Posterior vena cava (tissue), 2 donors: ENCODE measurements at regions not wholly inside any gene's neighbourhood (a gene's known extent, or its start where the extent isn't known, plus 50 kb on each side); places are given as distances from the start of the nearest gene placed in this dataset.
"Not testable (repeated sequence)": the region's sequence is repeated elsewhere in the genome, so short reads cannot be mapped to it uniquely, and the experiment has no call there.

ENCODE experiments used
- DNase-seq: peaks from one replicate; pipeline ENCODE4 v3.0.0-alpha.2; 2020; ENCODE audit warnings: low spot score
- intact Hi-C, 2 donors: fragments of 100-400 bp; cut with DNase I; formaldehyde crosslinking; loops; one replicate each; pipeline versions ENCODE4 v1.14.1 to v1.14.2; 2022 to 2023
- donor health status: DM: yes; HTN: yes; CAD: no.
- donor health status: DM: yes; HTN: yes; CAD: no.

DNA sequence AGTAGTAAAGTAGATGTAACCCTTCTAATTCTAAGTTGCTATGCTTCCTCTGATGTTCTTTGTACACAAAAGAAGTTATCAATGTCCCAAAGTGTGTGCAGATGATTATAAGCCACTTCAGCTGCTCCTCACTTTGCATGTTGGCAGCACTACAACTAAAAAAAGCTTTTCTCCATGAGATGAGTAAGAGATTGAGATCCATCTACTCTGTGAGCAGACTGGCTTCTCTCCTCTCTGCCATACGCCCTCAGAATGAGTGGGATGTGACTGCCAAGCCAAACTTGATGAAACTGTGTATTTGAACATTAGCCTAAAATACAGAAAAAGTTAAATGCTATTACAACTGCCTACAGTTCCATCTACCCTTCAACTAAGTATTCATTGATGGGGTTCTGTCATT, 102.9 kb upstream of the ETV1 start:
- intact Hi-C loops, result loop anchor here in 1 of 2 donors (2.0 kb wide), 1 partner anchor 68 kb away; no protein-coding TSS in a partner anchor
- no peak for DNase-seq

DNA sequence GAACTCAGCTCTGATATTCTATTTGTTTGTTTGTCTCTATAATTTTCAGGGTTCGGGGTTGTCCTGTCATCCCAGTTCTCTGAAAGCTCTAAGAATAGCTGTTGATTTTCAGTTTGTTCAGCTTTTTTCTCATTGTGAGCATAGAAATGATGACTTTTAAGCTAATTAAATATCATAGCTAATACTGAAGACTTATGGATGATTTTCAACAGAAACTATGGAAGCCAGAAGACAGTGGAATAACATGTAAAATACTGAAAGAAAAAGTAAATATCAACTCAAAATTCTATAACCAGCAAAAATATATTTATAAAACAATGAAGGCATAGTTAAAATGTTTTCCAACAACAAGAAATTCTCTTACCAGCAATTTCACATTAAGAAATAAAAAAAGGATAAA, 96.4 kb upstream of the ETV1 start:
- DNase-seq, result no peak
- intact Hi-C loops, result no loop called here

GRCh38 chr7:14083761-14084160, 94.3 kb upstream of the ETV1 start:
- DNase-seq, result no peak
- intact Hi-C loops, result no loop called here

DNA sequence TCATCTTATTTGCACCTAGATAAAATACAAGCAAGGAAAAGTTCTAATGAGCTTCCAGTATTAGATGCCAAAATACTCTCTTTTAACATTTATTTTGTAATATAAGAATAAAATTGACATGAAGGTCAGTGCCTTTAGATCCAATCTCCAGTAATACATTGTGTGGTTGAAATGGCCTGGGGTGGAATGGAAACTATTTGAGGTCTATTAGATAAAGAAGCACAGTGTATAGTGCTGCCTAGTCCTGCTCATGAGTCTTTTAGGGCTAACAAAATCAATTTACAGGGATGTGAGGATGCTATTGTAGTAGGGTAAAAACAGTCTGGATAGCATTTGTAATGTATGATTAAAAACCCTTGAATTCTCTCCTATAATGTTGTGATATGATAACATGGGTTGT, 84.5 kb upstream of the ETV1 start:
- no peak for DNase-seq
- intact Hi-C loops, result no loop called here

- intact Hi-C loops, result no loop called here
- DNase-seq, result no peak
Measured at GRCh38 chr7:14073543-14073942, 84.1 kb upstream of the ETV1 start.

GRCh38 chr7:14071045-14071444, 81.6 kb upstream of the ETV1 start:
- no peak for DNase-seq
- intact Hi-C loops, result no loop called here

DNA sequence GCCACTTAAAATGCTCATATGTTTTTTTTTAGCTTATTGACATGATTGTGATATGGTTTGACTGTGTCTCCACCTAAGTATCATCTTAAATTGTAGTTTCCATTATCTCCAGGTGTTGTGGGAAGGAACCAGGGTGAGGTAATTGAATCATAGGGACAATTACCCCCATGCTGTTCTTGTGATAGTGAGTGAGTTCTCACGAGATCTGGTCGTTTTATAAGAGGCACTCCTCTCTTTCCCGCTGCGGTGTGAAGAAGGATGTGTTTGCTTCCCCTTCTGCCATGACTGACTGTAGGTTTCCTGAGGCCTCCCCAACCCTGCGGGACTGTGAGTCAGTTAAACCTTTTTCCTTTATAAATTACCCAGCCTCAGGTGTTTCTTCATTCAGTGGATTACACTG, 80.5 kb upstream of the ETV1 start:
- no peak for DNase-seq
- intact Hi-C loops, result no loop called here

DNA sequence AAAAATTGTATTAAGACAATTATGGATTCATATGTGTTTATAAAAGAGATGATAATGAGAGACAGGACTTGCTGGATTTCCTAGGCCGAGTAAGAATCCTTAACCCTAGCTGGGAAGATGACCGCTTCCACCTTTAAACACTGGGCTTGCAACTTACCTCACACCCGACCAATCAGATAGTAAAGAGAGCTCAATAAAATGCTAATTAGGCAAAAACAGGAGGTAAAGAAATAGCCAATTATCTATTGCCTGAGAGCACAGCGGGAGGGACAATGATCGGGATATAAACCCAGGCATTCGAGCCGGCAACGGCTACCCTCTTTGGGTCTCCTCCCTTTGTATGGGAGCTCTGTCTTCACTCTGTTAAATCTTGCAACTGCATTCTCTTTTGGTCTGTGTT, 77.3 kb upstream of the ETV1 start:
- not testable (repeated sequence) for DNase-seq

DNA sequence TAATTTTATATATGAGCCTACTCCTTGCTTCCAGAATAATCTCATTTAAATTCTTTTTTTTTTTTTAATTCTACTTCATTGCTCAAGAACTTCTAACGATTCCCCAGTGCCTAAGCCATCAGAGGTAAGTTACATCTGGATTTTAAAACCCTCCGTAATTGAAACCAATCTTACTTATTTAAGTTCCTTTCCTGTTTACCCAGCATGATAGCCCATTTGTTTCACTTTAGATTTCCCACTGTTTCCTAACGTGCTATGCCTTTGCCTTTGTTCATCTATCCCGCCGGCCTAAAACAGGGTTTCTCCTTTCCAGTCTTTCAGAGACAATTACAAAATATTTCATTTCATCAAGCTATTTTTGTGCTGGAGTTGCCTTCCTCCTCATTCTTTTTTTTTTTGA, 75.8 kb upstream of the ETV1 start:
- no peak for DNase-seq
- intact Hi-C loops, result no loop called here

More for the DNA sequence above, 77.3 kb upstream of the ETV1 start:
- intact Hi-C loops, result loop anchor here in 1 of 2 donors (1.0 kb wide), 1 partner anchor 36 kb away; no protein-coding TSS in a partner anchor

GRCh38 chr7:14055813-14056212, 66.3 kb upstream of the ETV1 start:
- DNase-seq, result no peak
- intact Hi-C loops, result no loop called here

DNA sequence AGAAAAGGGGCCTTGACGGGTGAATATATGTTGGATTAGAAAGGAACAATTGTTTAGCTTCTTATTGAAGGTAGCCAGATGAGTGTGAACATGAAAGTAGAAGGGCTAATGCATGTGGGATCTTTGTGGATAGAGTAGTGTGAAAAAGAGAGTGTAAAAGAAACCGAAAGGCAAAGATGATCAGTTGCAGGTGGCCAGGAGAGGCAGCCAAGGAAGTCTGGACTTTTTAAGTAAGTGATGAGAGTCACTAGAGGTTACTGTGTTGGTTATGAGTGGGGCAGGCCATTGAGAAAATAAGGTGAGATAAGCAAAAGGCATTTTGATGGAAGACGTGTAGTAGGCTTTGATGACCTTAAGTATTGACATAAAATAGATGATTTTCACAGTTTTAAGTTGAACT, 64.7 kb upstream of the ETV1 start:
- intact Hi-C loops, result no loop called here
- DNase-seq, result no peak

DNA sequence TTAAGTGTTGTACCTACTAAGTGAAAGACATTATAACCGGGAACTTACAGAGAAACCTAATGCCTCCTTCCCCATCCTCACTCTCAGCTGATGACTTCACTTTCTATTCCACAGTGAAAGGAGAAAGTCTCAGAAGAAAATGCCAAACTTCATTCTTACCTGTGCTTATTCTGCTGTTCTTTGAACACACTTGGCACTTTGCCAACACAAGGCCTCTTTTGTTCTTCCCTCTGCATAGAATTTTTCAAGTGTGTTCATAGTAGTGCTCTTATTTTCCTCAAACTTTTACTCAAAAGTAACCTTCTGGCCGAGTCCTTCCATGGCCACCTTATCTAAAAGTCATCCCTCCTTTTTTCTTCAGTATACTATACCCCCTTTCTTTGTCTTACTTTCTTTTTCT, 59.4 kb upstream of the ETV1 start:
- intact Hi-C loops, result no loop called here
- DNase-seq, result no peak

GRCh38 chr7:14047709-14048399, 58.4 kb upstream of the ETV1 start:
- intact Hi-C loops, result no loop called here
- no peak for DNase-seq

DNA sequence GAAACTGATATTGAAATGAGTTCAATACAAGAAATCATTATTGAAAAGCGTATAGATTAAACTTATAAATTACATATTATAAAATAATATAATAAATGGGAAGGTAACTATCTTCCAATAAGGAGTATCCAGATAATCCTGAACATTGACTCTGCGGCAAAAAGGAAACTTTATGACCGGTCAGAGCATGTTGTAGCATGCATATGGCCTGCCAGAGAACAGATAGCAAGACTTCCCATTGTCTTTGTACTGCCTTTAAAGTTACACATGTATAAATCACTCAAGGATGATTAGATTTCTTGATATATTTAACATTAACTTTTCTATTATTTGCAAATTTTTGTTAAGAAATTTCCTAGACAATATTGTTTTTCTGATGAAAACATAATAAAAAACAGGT, 56.2 kb upstream of the ETV1 start:
- intact Hi-C loops, result no loop called here
- DNase-seq, result no peak

DNA sequence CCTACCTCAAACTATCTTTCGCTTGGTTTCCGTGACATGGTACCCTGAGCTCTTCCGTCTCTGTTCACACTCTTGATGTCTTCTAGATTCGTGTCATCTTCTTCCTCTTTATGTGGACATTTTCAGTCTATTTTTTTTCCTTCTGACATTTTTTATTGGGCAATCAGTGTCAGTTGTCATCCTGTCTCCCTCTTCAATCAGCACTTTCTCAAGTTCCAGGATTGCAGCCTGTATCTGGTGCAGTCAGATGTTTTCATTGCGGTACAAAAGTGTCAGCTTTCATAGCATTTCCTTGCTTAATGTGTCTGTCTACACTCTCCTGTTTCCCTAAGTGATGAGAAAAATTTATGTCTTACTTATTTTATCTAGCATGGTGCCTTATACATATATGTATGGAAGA, 51.1 kb upstream of the ETV1 start:
- DNase-seq, result no peak
- intact Hi-C loops, result no loop called here
